NCI-H510A (cell line): ENCODE measurements at regions not wholly inside any gene's neighbourhood (a gene's known extent, or its start where the extent isn't known, plus 50 kb on each side); places are given as distances from the start of the nearest gene placed in this dataset.
"Not testable (repeated sequence)": the region's sequence is repeated elsewhere in the genome, so short reads cannot be mapped to it uniquely, and the experiment has no call there.

Source experiments
- DNase-seq: peaks from one replicate; lab custom pipeline; 2025; lab: John Stamatoyannopoulos, UW

DNA sequence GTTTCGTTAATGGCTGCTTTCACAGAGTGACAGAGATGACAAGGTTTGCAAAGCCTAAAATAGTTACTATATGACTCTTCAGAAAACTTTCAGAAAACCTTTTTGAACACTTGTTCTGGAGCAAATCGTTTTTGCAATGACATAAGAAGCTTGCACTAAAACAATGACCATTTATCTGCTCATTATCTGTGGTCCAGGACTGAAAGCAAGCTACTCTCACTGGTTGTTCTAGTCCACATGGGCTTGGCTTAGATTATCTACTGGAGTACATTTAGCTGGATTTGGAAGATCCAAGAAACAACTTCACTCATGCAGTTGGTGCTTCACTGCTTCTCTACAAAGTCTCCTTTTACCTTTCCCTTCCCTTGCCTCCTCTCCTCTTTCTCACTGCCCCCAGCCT is 1836.4 kb upstream of the AGA start:
- no peak for DNase-seq

DNA sequence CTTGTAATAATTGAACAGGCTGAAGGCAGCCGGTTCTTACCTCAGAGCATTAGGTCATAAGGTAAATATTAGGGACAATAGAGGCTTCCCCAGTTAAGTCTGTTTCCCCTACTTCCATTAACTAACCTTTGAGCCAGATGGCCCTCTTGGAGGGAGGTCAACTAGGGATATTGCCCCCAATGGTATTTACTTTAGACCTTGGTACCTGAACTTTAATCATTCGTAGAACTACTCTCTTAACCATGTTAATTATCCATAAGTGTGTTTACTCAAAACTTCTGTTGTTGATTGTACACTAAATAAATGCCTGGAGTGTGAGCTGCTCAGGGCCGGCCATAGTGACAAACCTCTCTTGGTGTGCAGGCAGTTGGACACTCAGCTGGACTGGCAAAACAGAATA is 1843.5 kb upstream of the AGA start:
- peak; percentile 27 for DNase-seq

DNA sequence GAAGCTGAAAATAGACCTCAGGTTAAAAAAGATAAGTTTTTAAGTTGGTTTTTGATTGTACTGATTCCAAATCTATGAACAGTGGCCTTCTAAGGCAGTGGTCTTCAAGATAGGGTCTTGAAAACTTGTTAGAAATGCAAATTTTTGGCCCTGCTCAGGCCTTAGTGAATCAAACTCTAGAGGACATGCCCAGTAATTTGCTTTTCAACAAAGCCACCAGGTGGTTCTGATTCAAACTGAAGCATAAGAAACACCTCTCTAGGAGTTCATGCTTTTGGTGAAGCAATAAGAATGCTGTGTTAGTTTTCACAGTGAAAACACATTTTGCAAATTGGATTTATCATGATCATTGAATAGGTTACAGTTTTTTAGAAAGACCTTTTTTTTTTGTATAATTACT is 1849.4 kb upstream of the AGA start:
- DNase-seq: no peak

DNA sequence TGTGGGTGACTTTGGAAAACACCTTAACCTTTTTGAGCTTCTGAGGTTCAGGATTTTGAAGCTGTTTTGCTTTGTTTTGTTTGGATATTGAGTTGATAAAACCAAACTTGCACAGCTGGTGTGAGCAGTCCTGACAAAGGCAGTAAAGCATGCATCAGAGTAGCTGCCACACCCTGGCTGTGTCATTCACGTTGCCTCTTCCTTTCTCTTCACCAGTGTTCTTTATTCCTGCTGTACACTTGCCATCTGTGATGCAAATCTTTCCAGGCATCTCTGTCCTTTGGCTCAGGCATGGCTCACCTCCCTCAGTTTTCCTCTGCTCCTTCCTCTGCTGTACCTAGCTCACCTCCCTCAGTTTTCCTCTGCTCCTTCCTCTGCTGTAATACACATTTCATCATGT is 1850.2 kb upstream of the AGA start:
- no peak for DNase-seq

DNA sequence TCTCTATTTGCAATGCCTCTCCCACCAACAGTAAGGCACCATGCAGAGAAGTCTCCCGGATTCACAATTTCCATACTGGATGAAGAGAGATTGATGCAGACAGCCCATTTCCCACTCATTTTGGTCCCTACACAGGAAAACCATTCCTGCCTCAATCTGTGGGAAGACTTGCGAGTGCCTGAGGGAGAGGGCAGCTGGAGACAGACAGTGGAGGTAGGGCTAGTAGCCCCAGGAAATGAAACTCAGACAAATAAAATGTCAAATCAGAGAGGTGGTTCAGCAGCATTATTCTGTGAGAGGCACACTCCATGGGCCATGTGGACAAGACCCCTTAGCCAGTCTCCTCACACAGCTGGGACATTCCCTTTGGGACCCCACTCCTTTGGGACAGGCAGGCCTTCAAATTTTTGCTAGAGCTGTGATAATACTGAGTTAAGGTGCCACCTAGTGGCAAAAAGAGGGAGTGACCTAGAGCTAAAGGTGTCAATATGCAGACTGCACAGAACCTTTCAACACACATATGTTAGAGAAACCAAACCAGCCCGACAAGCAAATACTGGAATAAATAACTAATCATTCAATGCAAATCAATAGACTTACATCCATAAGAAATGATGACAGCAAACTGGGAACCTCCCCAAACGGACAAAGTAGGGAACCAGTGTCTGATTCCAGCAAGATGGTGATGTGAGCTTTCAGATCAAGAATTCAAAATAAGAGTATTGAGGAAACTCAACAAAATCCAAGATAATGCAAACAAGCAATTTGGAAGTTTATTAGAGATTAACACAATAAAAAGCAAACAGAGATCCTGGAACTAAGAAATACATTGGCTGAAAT is 1865.3 kb upstream of the AGA start:
- DNase-seq: no peak

DNA sequence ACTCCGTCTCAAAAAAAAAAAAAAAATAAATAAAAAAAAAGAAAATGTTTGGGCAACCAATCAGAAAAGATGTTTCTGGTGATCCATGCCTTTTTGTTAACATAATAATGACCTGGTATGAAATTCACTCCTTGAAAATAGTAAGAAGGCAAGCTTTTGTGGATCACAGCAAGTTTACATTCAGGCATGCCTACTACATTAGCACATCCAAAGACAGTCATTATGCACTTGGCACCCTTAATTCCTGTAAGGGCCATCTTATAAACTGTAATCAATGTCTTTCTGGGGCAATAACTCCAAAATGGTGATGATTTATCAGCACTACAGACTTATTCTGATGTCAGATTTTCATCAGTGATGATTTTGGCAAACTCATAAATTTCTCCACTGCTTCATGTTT is 1871.6 kb upstream of the AGA start:
- no peak for DNase-seq

DNA sequence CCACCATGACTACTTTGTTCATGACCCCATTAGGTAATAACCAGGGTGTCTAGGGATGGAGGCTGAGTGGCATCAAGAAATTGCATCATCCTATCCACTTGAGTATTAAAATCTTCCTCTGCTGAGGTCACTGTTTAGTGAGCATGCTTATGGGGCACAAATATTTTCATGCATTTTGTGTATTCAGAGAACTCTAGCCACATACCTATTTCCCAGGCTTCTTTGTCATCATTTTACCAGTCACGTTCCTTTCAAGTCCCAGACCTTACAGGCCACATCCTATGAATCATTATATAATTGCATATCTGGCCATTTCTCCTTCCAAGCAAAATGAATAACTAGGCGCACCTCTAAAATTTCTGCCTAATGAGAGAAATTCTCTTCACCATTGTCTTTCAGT is 1882.9 kb upstream of the AGA start:
- DNase-seq: no peak

DNA sequence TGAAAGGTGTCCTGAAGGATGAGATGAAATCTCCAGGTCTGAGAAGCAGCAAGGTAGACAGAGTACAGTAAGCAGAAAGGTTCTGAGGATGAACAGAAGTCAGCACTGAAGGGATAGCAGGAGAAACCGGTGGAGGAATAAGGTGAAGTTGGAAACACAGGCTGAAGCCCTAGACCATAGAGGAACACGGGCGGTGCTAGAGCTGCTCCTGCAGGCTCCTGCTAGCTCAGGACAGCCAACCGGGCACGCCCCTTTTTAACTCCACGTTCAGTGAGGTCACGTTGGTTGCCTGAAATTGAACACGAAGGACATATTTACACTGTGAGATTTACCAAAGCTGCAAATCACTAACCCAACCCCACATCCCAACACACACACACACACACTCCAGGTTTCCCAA is 1886.4 kb upstream of the AGA start:
- DNase-seq: no peak

DNA sequence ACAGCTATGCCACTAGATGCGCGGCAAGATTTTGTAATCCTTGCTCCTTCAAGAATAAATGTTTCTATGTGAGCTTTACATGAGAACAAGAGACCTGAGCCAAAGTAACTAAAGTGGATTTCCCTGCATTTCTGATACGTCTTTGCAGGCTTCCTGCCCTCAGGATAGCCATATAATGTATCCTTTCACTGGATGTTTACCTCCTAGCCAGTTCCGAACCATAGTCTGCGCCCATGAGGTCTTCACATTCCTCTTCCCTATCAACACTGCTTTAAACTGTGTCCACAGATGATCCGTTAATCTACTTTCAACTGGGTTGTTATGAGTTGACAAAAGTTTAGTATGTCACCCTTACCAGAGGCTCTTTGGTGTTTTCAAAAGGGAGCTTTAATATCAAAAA is 1889.1 kb upstream of the AGA start:
- no peak for DNase-seq

DNA sequence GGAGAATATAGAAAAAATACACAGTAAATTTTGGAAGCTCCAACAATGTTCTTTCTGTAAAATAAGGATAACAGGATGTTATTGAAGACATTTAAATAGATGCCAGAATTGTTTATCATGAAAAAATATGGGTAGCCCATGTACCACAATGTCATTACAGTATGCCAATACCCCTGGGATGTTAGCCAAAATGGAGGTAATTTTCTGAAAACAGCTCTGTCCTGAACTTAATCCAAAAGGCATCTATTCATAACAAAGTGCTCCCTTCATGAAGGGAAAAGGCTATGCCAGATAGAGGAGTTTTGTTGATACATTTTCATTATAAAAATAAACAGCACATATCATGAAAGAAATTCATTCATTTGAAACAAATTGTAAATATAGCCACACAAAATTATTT is 1902.6 kb upstream of the AGA start:
- no peak for DNase-seq

DNA sequence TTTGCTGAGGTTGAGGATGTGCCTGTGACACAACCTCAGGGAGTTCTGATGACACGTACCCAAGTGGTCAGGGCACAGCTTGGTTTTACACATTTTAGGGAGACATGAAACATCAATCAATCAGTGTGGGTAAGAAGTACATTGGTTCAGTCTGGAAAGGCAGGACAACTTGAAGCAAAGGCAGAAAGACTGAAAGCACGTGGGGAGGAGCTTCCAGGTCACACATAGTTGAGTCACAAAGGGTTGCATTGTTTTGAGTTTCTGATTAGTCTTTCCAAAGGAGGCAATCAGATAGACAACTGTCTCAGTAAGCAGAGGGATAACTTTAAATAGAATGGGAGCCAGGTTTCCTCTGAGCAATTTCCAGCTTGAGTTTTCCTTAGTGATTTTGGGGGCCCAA is 1910.0 kb upstream of the AGA start:
- DNase-seq: no peak

DNA sequence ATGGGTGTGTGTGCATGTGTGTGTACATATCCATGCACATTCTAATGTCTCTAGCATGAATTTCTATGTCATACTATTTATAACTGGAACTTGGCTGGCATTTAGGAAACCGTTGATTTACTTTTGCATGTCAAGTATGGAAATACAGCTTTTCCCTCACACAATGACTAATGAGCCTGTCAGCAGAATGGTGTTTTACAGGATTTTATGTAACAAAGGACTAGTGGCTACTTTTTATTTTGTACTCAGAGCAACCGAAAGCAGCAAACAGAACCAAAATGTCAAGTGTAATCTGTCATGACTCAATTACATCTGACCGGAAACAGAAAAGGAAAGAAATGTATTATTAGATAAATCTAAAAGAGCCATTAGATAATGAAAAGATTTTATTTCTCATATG is 1911.5 kb upstream of the AGA start:
- no peak for DNase-seq

DNA sequence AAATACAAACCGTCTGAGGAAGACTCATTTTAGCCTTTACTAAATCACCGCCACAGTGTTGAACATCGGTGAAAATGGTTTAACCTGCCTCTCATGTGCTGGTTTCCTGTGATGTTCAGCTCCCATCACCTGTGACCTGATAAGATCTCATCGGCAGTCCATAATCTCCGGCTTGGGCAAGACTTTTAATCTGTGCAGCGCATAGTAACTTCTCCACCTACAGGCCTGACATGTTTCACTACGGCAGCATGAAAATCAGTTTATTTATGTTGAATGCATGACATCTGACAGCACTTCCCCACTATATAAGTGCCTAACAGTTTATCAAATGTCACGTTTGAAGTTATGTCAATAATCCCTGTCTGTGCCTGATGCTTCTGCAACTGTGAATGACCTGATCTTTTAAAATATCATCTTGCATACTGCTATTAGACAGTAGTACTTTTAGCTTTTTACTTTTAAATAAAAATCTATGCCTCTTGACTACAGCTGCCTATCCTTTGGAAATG is 1919.8 kb upstream of the AGA start:
- DNase-seq: no peak

DNA sequence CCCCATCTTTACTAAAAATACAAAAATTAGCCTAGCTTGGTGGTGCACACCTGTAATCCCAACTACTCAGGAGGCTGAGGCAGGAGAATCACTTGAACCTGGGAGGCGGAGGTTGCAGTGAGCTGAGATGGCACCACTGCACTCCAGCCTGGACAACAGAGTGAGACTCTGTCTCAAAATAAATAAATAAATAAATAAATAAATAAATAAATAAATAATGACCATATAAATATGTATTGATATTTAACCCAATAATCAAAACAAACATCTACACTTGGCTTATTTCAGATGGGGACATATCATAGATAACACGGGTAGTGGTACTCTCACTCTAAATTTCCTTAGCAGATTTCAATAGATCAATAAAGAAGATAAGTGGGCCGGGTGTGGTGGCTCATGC is 1923.7 kb upstream of the AGA start:
- not testable (repeated sequence) for DNase-seq

DNA sequence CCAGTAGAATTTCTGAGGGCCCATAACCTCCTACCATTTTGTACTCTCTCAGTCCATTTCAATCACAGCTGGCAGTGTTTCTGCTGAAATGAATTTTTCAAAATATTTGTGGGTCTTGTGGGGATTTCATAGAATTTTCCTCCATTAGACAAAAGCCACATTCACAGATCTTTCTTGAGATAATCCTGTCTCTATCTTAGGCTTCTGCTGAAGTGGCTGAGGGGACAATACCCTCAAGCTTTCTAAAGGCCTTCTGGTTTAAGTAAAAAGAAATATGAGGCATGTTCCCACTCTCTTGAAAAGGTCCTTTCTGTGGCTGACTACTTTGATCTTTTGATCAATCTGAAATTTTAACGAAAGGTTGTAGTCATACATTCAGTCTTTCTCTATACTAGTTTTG is 1930.0 kb upstream of the AGA start:
- DNase-seq: no peak

DNA sequence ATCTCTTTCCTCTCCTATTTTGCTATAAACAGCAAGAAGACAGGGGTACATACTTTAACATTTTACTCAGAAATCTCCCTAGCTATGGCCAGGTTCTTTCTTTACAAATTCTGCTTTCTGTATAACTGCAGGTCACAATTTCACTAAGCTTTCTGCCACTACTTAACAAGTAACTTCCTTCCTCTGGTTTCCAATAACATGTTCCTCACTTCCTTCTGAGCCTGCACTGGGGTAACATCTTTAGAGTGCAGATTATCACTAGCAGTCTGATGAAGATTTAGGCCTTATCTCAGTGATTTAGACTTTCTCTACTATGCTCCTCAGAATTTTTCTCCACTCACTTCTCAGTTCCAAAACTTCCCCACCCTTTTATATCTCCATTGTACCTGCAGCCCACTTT is 1930.5 kb upstream of the AGA start:
- DNase-seq: no peak

DNA sequence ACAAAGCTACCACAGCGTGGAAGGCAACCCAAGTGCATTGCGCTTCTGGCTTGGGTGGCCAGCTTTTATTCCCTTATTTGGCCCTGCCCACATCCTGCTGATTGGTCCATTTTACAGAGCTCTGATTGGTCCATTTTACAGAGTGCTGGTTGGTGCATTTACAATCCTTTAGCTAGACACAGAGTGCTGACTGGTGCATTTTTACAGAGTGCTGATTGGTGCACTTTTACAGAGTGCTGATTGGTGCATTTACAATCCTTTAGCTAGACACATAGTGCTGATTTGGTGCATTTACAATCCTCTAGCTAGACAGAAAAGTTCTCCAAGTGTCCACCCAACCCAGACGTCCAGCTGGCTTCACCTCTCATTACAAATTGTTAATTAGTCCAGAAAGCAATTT is 1936.6 kb upstream of the AGA start:
- not testable (repeated sequence) for DNase-seq

DNA sequence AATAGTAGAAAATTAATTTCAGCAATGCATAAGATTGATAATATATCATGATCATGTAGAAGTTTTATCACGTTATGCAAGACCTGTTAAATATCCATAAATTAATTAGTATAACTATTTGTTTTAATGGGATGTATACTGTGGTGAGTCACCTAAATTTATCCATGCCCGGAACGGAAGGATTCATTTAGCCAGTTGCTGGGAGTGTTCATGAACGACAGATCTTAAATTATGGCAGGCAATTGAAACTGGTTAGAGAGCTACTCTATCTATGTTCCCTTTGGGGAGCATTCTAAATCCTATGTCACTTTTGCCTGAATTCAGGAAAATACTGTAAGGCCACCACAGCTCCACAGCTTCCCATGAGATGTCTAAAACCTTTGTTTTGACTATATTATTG is 1950.5 kb upstream of the AGA start:
- no peak for DNase-seq

DNA sequence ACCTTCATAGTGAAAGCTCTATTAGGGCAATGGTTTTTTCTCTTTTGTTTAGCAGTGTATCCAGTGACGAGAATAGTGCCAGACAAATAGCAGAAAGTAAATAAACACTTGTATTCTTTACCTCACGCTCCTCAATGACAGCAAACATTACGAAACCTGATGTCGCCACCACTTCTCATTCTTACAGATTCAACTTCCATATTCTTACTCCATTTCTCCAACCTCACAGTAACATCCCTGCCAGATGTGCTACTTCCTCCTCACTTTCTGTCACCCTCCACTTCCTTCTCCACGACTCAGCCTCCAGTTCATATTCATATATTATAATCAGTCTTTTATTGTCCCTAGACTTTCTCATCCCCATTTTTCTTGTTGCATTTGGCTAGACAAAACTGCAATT is 1956.2 kb upstream of the AGA start:
- DNase-seq: peak; percentile 0

DNA sequence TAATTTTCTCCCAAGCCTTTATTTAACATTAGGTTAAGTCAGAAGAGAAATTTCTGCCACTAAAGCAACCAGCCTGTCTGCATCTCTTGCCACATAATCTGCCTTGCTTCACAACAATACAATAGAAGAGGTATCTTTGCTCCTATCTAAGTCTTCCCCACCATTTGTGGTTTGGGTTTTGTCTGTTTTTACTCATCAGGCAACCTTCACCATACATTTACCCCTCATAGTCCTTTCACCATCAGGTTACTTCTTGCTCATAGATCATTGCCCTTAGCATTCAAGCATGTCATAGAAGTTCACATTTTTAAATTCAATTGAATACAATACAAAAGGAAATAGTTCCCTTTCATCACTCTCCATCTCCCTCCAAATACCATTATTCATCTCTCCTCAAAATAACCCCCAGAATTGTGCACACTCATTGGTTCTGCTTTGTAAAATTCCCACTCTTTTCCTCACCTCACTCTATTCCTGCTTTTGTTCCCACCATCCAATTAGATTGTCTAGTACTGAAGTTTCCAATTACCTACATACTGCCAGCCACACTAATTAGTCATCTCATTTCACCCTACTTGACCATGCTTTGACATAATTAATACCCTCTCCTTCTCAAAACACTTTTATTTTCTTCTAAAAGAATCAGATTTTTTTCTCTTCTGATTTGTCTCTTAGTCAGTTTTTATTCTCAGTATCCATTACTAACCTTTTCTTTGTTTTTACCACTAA is 1957.0 kb upstream of the AGA start:
- no peak for DNase-seq

DNA sequence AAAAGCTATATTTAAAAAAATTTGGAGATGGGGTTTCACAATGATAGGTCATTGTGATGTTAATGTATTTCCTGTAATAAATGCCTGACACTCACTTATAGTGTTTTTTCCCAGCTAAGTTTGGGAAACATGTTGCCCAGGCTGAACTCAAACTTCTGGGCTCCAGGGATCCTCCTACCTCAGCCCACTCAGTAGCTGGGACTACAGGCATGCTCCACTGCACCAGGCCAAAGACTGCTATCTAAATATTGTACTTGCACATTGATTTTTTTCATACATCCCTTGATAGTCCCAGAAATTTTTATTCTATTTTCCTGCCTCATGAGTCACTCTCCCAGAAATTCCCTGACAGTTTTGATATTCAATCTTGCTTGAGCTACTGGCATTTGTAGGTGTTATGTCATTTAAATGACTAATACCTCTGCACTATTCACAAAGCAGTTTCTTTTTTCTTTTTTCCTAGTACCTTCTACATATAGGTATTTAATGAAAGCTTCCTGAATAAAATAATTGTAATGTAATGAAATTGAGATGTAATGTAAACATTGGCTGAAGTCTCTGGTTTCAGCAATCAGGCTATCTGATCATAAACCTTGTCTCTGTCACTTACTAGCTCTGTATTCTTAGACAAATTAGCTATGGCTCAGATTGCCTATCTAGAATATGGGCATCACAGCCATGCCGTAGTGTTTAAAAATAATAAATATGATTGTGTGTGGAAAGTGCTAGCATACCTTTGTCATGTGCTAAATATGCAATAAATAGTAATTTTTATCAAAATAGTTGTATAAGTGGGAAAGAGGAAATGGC is 1973.0 kb upstream of the AGA start:
- DNase-seq: no peak

DNA sequence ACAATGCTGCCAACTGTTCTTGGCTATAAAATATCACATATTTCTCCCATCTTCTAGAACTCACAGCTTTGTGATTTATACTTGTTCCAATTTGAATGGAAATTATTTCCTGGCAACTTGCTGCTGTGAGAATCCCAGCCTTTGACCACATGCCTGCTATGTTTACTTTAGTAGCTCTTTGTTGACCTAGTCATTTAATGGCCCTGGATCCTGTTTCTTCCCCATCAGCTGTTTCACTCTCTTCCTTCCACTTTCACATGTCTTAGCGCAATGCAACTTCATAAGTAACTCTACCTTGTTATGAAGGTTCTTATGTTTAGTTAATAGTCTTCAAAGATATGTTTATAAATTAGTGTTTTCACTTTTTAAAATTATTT is 1973.6 kb upstream of the AGA start:
- DNase-seq: peak; percentile 7

DNA sequence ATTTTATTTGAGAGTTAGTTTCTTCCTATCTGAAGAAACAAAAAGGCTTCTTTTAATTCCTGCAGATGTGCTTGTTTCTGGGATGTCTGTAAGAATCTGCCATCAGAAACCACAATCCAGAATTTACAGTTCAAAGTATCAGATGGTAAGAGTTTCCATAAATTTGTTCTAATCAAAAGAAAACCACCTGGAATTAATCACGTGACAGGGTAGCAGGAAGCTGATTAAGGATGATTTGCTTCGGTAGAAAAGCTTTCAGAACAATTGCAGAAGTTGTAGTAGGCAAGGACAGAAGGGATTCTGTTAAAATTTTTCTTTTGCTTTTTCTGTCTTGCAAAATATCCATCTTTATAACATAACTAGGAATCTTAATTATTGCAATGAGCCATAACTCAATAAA is 1975.1 kb upstream of the AGA start:
- no peak for DNase-seq
